ENCODE measurements at regions not wholly inside any gene's neighbourhood (a gene's known extent, or its start where the extent isn't known, plus 50 kb on each side); places are given as distances from the start of the nearest gene placed in this dataset.

DNA sequence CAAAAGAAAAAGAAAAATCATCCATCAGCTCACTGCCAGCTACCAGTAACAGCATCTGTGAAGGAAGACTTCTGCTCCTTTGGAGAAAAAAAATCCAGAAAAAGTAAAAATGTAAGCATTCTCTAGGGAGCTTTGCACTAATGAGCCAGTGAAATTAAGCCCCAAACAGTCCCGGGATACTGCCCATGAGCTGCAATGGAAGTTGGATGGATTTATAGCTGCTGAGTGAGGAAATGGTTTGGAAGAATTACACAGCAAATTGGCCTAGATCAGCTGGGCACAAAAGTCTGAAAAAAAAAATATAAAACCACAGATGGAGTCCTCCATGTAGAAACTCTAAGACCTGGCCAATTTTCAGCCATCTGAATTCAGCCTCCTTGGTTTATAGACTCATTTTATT is 462.9 kb upstream of the USP15 start:
- no peak for TF ChIP-seq EZH2phosphoT487 (IDR thresholded peaks at IDR 0.05; ENCODE audit: borderline replicate concordance, low read depth, low read length)
- TF ChIP-seq, protein P1, sequence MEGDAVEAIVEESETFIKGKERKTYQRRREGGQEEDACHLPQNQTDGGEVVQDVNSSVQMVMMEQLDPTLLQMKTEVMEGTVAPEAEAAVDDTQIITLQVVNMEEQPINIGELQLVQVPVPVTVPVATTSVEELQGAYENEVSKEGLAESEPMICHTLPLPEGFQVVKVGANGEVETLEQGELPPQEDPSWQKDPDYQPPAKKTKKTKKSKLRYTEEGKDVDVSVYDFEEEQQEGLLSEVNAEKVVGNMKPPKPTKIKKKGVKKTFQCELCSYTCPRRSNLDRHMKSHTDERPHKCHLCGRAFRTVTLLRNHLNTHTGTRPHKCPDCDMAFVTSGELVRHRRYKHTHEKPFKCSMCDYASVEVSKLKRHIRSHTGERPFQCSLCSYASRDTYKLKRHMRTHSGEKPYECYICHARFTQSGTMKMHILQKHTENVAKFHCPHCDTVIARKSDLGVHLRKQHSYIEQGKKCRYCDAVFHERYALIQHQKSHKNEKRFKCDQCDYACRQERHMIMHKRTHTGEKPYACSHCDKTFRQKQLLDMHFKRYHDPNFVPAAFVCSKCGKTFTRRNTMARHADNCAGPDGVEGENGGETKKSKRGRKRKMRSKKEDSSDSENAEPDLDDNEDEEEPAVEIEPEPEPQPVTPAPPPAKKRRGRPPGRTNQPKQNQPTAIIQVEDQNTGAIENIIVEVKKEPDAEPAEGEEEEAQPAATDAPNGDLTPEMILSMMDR (conservative IDR thresholded peaks at IDR 0.05; ENCODE audit: low read length), result no peak

Data from OCI-LY7 (cell line).